Thoracic aorta (tissue), 2 donors: ENCODE measurements at regions not wholly inside any gene's neighbourhood (a gene's known extent, or its start where the extent isn't known, plus 50 kb on each side); places are given as distances from the start of the nearest gene placed in this dataset.

Source experiments
- ATAC-seq: fragments of 150-250 bp; one replicate; pipeline ENCODE4 v1.8.0; 2017; ENCODE audit warnings: low read depth; ENCODE audit not compliant: insufficient number of reproducible peaks, low FRiP score
- DNase-seq: peaks from one replicate; pipeline ENCODE4 v3.0.0-alpha.2; 2020; ENCODE audit warnings: low spot score
- H3K27ac ChIP-seq, 2 donors: fragments of 200-600 bp; sonication (generic); 1 replicate in 1 of 2; 2 replicates in 1 of 2; pipeline ENCODE4 v1.5.1; 2016; ENCODE audit warnings: mild to moderate bottlenecking in 2 of 2, moderate library complexity in 2 of 2
- H3K27me3 ChIP-seq: fragments of 200-600 bp; sonication (generic); replicated peaks from 2 replicates; pipeline ENCODE4 v1.6.0; 2016; ENCODE audit warnings: mild to moderate bottlenecking; ENCODE audit not compliant: insufficient read depth
- H3K36me3 ChIP-seq: fragments of 200-600 bp; sonication (generic); one replicate; pipeline ENCODE4 v1.5.1; 2016
- H3K4me1 ChIP-seq, 2 donors: fragments of 200-600 bp; sonication (generic); 1 replicate in 1 of 2; 2 replicates in 1 of 2; pipeline versions ENCODE4 v1.5.1 to v1.6.0; 2016; ENCODE audit warnings: low read depth in 2 of 2, mild to moderate bottlenecking in 1 of 2; ENCODE audit not compliant: control insufficient read depth in 1 of 2
- H3K4me3 ChIP-seq: fragments of 200-600 bp; sonication (generic); 2 replicates; pipeline ENCODE4 v1.5.1; 2016; ENCODE audit warnings: mild to moderate bottlenecking
- H3K9me3 ChIP-seq: fragments of 200-600 bp; sonication (generic); 2 replicates; pipeline ENCODE4 v1.5.1; 2016
- TF ChIP-seq, protein P1 (sequence below): fragments of 200-600 bp; sonication (generic); IDR thresholded peaks from one replicate; pipeline ENCODE4 v1.5.1; 2019; ENCODE audit warnings: antibody characterized with exemption

DNA sequence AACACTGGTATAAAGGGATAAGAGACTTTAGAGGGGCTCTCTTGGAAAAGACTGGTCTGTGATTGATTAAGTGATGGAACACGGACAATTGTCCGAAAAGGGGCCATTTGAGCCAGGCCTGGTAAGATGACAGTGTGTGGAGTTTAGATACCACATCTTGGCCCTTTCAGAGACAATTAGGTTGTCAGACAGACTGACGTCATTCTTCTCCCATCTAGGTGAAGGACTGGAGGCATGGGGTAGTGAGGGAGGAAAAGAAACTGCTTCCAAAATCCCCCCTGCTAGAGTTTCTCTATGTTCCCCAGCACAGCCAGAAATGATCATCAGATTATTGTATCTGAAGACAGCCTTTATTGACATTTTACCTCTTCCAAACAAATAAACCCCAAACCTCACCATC lies 84.8 kb upstream of the MYO3A start:
- no peak for DNase-seq
- TF ChIP-seq, protein P1, sequence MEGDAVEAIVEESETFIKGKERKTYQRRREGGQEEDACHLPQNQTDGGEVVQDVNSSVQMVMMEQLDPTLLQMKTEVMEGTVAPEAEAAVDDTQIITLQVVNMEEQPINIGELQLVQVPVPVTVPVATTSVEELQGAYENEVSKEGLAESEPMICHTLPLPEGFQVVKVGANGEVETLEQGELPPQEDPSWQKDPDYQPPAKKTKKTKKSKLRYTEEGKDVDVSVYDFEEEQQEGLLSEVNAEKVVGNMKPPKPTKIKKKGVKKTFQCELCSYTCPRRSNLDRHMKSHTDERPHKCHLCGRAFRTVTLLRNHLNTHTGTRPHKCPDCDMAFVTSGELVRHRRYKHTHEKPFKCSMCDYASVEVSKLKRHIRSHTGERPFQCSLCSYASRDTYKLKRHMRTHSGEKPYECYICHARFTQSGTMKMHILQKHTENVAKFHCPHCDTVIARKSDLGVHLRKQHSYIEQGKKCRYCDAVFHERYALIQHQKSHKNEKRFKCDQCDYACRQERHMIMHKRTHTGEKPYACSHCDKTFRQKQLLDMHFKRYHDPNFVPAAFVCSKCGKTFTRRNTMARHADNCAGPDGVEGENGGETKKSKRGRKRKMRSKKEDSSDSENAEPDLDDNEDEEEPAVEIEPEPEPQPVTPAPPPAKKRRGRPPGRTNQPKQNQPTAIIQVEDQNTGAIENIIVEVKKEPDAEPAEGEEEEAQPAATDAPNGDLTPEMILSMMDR: no peak
- no peaks in the 10 kb centered on the region for H3K4me1 ChIP-seq
- H3K4me3 ChIP-seq: no peak overlapping the region
- H3K9me3 ChIP-seq: no peaks in the 10 kb centered on the region
- H3K27ac ChIP-seq: no peak overlapping the region
- no peaks in the 10 kb centered on the region for H3K27me3 ChIP-seq
- no peaks in the 10 kb centered on the region for H3K36me3 ChIP-seq
- ATAC-seq: no peak

DNA sequence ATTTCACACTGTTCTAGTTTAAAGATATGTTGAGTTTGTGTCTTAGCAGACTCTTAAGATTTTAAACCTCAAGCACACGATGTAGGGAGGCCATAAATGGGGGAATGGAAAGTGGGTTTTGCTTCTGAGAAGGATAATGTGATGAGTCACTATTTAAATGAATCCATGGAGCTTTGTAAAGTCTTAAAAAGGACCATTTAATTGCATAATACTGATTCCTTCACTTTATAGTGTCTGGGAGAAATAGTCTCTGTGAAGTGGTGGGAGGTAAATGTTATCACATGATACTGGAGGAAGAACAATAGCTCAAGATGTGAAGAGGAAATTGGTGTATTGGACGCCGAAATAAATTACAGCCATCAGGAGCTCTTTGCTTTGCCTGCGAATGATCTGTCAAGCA lies 84.0 kb upstream of the MYO3A start:
- H3K27me3 ChIP-seq: no peaks in the 10 kb centered on the region
- ATAC-seq (no peak), DNase-seq (no peak)
- H3K4me3 ChIP-seq: no peak overlapping the region
- no peaks in the 10 kb centered on the region for H3K9me3 ChIP-seq
- no peaks in the 10 kb centered on the region for H3K4me1 ChIP-seq
- TF ChIP-seq, protein P1: no peak
- no peaks in the 10 kb centered on the region for H3K36me3 ChIP-seq
- H3K27ac ChIP-seq: no peak overlapping the region

DNA sequence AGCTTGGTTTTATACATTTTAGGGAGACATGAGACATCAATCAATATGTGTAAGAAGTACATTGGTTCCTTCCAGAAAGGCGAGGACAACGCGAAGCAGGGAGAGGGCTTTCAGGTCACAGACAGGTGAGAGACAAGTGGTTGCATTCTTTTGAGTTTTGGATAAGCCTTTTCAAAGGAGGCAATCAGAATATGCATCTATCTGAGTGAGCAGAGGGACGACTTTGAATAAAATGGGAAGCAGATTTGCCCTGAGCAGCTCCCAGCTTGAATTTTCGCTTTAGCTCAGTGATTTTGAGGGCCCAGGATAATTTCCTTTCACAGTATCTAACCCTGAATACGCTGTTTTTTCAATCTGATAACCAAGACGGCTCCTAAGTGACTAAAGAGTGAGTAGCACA lies 82.5 kb upstream of the MYO3A start:
- Histone ChIP-seq H3K4me3 (no peak overlapping the region), H3K4me1 (no peaks in the 10 kb centered on the region), H3K36me3 (no peaks in the 10 kb centered on the region), H3K9me3 (no peaks in the 10 kb centered on the region), H3K27me3 (no peaks in the 10 kb centered on the region), H3K27ac (no peak overlapping the region)
- no peak for ATAC-seq
- DNase-seq: no peak
- TF ChIP-seq, protein P1: no peak

DNA sequence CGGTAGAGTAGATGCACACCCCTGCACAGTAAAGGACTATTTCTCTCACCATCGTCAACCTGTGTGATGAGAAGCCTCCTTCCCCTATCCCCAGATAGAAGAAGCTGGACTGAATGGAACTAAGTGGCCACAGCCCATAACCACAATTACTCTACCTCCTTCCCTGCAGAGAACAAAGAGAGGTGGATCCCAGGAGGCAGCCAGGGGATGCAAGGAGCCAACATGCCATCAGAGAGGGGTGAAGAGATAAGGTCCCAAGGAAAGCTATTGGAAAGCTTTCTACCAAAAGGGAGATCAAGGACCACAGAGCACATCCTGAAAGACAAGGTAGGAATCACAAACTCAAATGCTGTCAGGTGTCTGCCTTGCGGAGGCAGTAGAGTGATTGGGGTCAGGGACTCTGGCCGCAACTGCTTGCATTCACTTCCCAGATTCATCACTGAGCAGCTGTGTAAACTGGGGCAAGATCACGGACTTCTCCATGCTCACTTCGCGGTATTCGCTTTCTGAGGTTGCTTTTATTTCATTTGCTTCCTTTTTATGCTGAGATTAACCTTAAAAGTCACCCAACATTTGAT lies 81.6 kb upstream of the MYO3A start:
- Histone ChIP-seq H3K4me1 (no peaks in the 10 kb centered on the region), H3K4me3 (no peak overlapping the region), H3K9me3 (no peaks in the 10 kb centered on the region)

DNA sequence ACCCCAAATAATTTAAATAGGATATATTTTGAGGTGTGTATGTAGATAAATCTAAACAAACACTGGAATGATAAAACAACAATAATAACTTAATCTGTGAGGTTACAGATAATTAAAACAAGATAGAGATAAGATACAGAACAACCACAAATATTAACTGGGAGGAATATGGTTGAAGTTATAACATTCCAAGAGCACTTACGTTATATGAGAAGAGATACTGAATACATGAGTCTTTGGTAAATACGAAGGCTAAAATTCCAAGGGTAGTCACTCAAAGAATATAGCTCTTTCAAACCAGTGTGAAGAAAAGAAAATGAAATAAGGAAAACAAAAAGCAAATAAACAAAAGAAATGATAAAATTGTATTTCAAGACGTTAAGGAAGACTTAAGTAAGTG lies 76.0 kb upstream of the MYO3A start:
- no peak for ATAC-seq

More for the DNA sequence above, 81.6 kb upstream of the MYO3A start:
- H3K27ac ChIP-seq: no peak overlapping the region
- ATAC-seq (no peak), DNase-seq (no peak)
- H3K36me3 ChIP-seq: no peaks in the 10 kb centered on the region
- TF ChIP-seq, protein P1: no peak
- H3K27me3 ChIP-seq: no peaks in the 10 kb centered on the region

More for the DNA sequence above, 76.0 kb upstream of the MYO3A start:
- H3K4me3 ChIP-seq: no peak overlapping the region
- TF ChIP-seq, protein P1: no peak
- no peaks in the 10 kb centered on the region for H3K4me1 ChIP-seq
- H3K36me3 ChIP-seq: no peaks in the 10 kb centered on the region
- no peaks in the 10 kb centered on the region for H3K27me3 ChIP-seq
- DNase-seq: no peak
- H3K27ac ChIP-seq: no peak overlapping the region
- H3K9me3 ChIP-seq: no peaks in the 10 kb centered on the region
